ENCODE measurements at regions not wholly inside any gene's neighbourhood (a gene's known extent, or its start where the extent isn't known, plus 50 kb on each side); places are given as distances from the start of the nearest gene placed in this dataset.

- TF ChIP-seq POLR2A (IDR thresholded peaks at IDR 0.05; ENCODE audit: low read depth, low read length) (no peak), TAF1 (IDR thresholded peaks at IDR 0.05; ENCODE audit: borderline replicate concordance, low read depth, low read length) (no peak), POLR2AphosphoS5 (IDR thresholded peaks at IDR 0.05; ENCODE audit: low read depth, low read length) (no peak)
Measured at GRCh38 chr13:90401150-90401549, 946.3 kb upstream of the MIR17HG start.

Measured in GM12892 (cell line).